ENCODE measurements at regions not wholly inside any gene's neighbourhood (a gene's known extent, or its start where the extent isn't known, plus 50 kb on each side); places are given as distances from the start of the nearest gene placed in this dataset.

- no peak overlapping the region for H3K4me3 ChIP-seq
- H3K79me2 ChIP-seq = no peaks in the 10 kb centered on the region
- no peaks in the 10 kb centered on the region for H3K36me3 ChIP-seq (replicated peaks; ENCODE audit: insufficient read depth, low read depth)
- DNase-seq (ENCODE audit: low spot score) = peak; percentile 40
- no peak overlapping the region for H3K4me2 ChIP-seq
- H3K27ac ChIP-seq = no peak overlapping the region
- peaks cover 24% of the 10 kb centered on the region for H3K4me1 ChIP-seq (ENCODE audit: insufficient read depth)
- no peaks in the 10 kb centered on the region for H3K9me2 ChIP-seq (replicated peaks; ENCODE audit: insufficient read depth)
- no peaks in the 10 kb centered on the region for H4K20me1 ChIP-seq (ENCODE audit: insufficient read depth, poor library complexity, severe bottlenecking)
- H2AFZ ChIP-seq = no peak overlapping the region
- TF ChIP-seq EZH2 (IDR thresholded peaks at IDR 0.05; ENCODE audit: borderline replicate concordance) (no peak), EZH2phosphoT487 (IDR thresholded peaks at IDR 0.05; ENCODE audit: low read depth, severe bottlenecking, unreplicated experiment) (no peak), CTCF (IDR thresholded peaks at IDR 0.05; ENCODE audit: poor library complexity) (no peak)
- H3K27me3 ChIP-seq = no peaks in the 10 kb centered on the region
- H3K9me3 ChIP-seq (ENCODE audit: low read depth) = no peaks in the 10 kb centered on the region
Observed at GRCh38 chr5:135651156-135651555, 72.4 kb upstream of the CXCL14 start.

GRCh38 chr5:135650081-135650480 is 71.3 kb upstream of the CXCL14 start:
- no peaks in the 10 kb centered on the region for H3K79me2 ChIP-seq
- no peaks in the 10 kb centered on the region for H4K20me1 ChIP-seq (ENCODE audit: insufficient read depth, poor library complexity, severe bottlenecking)
- no peak for TF ChIP-seq EZH2 (IDR thresholded peaks at IDR 0.05; ENCODE audit: borderline replicate concordance)
- TF ChIP-seq CTCF (IDR thresholded peaks at IDR 0.05; ENCODE audit: poor library complexity) = no peak
- TF ChIP-seq EZH2phosphoT487 (IDR thresholded peaks at IDR 0.05; ENCODE audit: low read depth, severe bottlenecking, unreplicated experiment) = no peak
- H2AFZ ChIP-seq = no peak overlapping the region
- H3K4me1 ChIP-seq (ENCODE audit: insufficient read depth) = peaks cover 24% of the 10 kb centered on the region
- H3K36me3 ChIP-seq (replicated peaks; ENCODE audit: insufficient read depth, low read depth) = no peaks in the 10 kb centered on the region
- no peak overlapping the region for H3K4me2 ChIP-seq
- no peak overlapping the region for H3K27ac ChIP-seq
- H3K9me2 ChIP-seq (replicated peaks; ENCODE audit: insufficient read depth) = no peaks in the 10 kb centered on the region
- no peaks in the 10 kb centered on the region for H3K9me3 ChIP-seq (ENCODE audit: low read depth)
- H3K27me3 ChIP-seq = no peaks in the 10 kb centered on the region
- WGBS (ENCODE audit: low lambda C conversion rate, missing lambda C conversion rate) = 89% methylated on average over 2 of the region's 2 CpGs
- no peak for DNase-seq (ENCODE audit: low spot score)
- H3K4me3 ChIP-seq = no peak overlapping the region

GRCh38 chr5:135649435-135649834 is 70.6 kb upstream of the CXCL14 start:
- no peaks in the 10 kb centered on the region for H3K27me3 ChIP-seq
- H2AFZ ChIP-seq = no peak overlapping the region
- H3K79me2 ChIP-seq = no peaks in the 10 kb centered on the region
- no peaks in the 10 kb centered on the region for H3K36me3 ChIP-seq (replicated peaks; ENCODE audit: insufficient read depth, low read depth)
- H3K9me2 ChIP-seq (replicated peaks; ENCODE audit: insufficient read depth) = no peaks in the 10 kb centered on the region
- DNase-seq (ENCODE audit: low spot score) = no peak
- no peak for TF ChIP-seq EZH2 (IDR thresholded peaks at IDR 0.05; ENCODE audit: borderline replicate concordance)
- no peak overlapping the region for H3K4me2 ChIP-seq
- H3K27ac ChIP-seq = peak overlapping the region; percentile 38
- no peak overlapping the region for H3K4me3 ChIP-seq
- 96% methylated on average over 3 of the region's 3 CpGs for WGBS (ENCODE audit: low lambda C conversion rate, missing lambda C conversion rate)
- no peaks in the 10 kb centered on the region for H4K20me1 ChIP-seq (ENCODE audit: insufficient read depth, poor library complexity, severe bottlenecking)
- H3K4me1 ChIP-seq (ENCODE audit: insufficient read depth) = peaks cover 21% of the 10 kb centered on the region
- no peaks in the 10 kb centered on the region for H3K9me3 ChIP-seq (ENCODE audit: low read depth)

GRCh38 chr5:135648116-135648515 is 69.3 kb upstream of the CXCL14 start:
- no peak for DNase-seq (ENCODE audit: low spot score)
- no peaks in the 10 kb centered on the region for H3K27me3 ChIP-seq
- no peaks in the 10 kb centered on the region for H3K9me2 ChIP-seq (replicated peaks; ENCODE audit: insufficient read depth)
- TF ChIP-seq EZH2 (IDR thresholded peaks at IDR 0.05; ENCODE audit: borderline replicate concordance) (no peak), CTCF (IDR thresholded peaks at IDR 0.05; ENCODE audit: poor library complexity) (no peak), EZH2phosphoT487 (IDR thresholded peaks at IDR 0.05; ENCODE audit: low read depth, severe bottlenecking, unreplicated experiment) (no peak)
- H3K27ac ChIP-seq = peak overlapping the region; percentile 38
- no peak overlapping the region for H3K4me2 ChIP-seq
- H4K20me1 ChIP-seq (ENCODE audit: insufficient read depth, poor library complexity, severe bottlenecking) = no peaks in the 10 kb centered on the region
- H3K36me3 ChIP-seq (replicated peaks; ENCODE audit: insufficient read depth, low read depth) = no peaks in the 10 kb centered on the region
- H3K4me1 ChIP-seq (ENCODE audit: insufficient read depth) = peaks cover 26% of the 10 kb centered on the region
- H3K79me2 ChIP-seq = no peaks in the 10 kb centered on the region
- 59% methylated on average over 2 of the region's 2 CpGs for WGBS (ENCODE audit: low lambda C conversion rate, missing lambda C conversion rate)
- H2AFZ ChIP-seq = no peak overlapping the region
- H3K4me3 ChIP-seq = no peak overlapping the region
- H3K9me3 ChIP-seq (ENCODE audit: low read depth) = no peaks in the 10 kb centered on the region
